Superior temporal gyrus (tissue), 1 donor: ENCODE measurements at regions not wholly inside any gene's neighbourhood (a gene's known extent, or its start where the extent isn't known, plus 50 kb on each side); places are given as distances from the start of the nearest gene placed in this dataset.

Source experiments
- DNase-seq: peaks from one replicate; pipeline ENCODE4 v3.0.0-alpha.2; 2016; ENCODE audit errors: extremely low spot score

DNA sequence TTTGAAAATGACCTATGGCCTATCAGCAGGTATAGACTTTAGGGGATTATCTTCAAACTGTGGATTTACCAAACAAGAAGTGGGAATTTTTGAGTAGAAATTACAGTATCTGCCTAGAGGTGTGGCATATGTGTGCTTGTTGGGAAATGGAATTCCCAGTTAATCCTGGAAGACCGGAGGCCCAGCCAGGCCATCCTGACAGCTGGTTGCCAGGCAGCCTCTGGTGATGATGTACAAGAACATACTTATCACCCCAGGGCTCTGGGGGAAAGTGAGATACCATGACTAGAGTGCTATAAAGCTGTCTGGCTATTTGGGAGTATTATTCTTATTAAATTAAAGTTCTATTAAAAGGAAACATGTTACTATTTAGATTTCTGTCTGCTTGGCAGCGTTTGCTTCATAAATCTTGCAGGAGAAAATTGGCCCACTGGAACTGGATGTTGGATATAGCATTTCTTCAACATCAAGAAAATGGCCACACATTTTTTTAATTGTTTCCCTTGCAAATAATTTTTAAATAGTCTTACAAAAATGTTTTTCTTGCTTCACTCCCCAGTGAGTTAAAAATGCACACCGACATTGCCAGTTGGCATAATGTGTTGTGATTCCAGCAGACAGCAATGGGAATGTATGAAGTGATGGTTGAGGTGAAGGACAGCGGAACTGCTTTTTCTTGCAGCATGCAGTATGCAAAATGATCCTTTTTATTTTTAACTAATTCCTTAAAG is 187.8 kb downstream of the MYLK4 start:
- no peak for DNase-seq

DNA sequence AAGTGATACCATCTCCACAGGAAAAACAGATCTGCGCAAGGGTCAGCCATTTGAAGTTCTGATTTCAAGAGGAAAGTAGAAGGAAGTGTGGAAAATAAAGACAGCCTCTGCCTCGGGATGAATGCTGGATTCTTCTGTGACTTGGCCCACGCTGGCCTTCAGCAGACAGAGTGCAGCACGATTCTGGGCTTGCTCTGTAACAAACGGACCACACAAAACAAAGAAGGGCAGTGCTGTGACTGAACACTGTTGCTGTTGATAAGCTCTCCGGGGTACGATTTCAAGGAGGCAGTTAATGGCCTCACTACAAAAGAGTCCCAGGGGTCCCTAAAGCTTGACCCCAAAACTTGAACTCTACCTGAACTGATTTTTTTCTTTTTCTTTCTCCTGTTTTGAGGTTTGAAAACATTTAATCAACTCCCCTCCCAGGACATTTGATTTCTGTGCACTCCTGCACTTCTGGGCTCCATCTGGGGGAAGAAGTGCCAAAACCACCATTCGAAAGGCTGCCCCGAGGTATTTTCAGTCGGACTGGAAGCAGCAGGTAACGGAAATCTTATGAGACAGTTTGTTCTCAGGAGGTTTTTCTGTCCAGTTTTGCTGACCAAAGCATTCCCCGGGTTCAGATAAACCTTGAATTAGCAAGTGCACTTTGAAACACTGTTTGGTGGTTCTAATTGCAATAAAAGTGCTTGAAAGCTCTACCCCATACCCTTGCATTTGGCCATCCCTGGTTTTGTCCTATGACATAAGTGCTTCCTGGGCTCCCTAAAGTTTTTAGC is 189.6 kb downstream of the MYLK4 start:
- no peak for DNase-seq

DNA sequence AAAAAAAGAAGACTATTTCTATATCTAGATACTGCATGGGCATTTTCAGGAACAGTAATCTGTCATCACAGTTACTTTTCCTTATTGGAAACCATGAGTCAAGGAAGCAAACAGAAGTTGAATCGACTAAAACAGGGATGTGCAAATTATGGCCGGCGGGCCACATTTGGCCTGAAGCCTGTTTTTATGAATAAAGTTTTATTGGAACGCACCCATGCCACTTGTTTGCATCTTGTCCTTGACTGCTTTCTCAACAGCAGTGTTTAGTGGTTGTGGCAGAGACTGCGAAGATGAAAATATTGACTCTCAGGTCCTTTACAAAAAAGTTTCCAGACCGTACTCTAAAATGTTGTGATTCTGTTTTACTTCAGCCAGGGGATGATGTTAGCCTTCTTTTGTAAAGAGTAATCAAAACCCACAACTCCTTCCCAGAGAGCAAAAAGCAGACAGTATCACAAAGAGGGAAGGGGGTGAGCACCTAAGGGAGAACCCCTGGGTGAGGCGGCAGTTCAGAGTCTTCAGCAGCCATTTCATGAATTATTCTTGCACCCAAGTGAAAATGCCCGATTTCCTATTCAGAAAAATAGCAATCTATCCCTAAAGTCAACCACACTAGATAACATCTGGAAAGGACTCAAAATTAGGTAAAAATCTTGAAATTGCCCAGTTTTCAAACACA is 190.4 kb downstream of the MYLK4 start:
- DNase-seq: no peak

DNA sequence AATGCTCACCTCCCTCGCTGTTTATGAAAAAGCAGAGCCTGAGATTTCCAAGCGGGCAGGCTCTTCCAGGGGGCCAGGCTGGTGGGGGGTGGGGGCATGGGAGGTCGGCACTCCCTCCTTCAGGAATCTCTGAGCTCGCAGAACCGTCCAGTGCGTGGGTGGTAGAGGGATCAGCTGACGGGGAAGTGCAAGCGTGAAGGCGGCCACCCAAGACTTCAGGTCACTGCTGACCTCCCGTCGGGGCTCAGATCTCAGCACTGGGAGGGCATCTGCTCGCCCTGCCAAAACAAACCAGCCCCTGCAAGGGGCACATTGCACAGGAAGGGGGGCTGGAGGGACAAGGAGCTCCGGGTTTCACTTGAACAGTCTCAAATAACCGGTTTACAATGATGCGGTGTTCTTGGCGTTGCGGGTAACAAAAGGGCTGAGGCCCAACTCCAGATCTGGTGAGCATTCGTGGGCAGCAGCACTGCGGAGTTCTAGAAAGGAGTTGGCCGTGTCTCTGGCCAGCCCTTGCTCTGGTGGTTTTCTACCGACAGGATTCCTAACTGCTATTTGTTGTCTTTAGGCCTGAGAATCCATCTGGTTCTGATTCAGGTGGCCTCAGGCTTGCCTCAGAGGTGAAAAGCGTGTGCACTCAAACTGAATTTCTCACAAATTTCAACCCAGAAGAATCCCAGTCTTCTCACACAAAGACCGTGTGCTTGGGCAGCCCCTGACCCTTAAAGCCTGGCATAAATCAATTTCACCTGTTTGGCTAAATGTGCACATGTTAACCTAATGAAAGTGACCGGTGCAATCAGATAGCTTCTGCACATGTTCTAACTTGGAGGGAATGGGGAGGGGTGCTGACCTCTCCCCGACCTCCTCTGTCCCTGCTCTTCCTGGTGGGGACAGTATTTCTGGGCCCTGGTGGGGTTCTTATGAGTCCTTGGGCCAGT is 191.6 kb downstream of the MYLK4 start:
- DNase-seq: no peak

DNA sequence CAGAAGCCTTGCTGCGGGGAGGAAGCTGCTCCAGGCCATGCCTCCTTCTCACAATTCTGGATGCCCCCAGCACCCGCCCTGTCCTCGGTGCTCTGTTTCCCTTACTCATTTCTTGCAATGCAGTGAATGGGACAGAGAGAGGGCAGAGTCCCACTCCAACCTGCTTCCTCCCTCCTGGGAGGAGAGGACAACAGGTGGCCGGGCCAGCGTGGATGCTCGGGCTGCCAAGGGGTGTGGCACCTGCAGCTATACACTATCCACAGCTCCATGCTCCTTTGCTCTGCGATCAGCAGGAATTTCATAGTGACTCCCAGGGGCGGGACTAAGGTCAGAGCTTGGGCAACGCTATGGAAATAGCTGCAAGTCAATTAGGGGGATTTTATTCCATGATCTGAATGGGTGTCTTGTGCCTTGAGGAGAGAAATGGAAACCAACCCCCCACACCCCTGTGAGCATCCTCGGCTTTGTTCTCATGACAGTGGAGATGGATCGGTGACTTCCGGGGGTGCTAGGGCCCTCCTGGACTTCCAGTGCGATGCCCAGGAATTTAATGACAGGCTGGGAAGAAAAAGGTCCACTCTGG is 192.5 kb downstream of the MYLK4 start:
- no peak for DNase-seq

DNA sequence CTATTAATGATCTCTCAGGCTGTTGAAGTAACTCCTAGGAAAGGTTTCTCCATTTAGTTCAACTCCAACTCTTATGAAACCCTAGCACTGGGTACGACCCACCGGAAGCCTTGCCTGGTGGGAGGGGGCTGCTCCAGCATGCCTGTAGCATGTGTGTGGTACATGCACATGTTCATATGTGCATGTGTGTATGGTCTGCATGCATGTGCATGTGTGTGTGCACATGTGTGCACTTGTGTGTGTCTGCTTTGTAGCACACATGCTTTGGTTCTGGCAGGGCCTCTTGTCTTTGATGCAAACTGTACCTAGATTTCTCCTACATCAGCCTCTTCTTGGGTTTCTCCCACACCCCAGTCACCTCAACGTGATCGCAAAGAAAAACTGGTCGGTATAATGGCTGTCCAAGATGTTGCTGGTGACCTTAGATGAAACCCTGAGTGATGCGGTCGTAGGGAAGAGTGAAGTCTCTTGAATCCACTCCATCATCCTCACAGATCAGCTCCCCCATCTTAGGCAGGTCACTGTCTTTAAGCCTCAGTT is 193.5 kb downstream of the MYLK4 start:
- no peak for DNase-seq

DNA sequence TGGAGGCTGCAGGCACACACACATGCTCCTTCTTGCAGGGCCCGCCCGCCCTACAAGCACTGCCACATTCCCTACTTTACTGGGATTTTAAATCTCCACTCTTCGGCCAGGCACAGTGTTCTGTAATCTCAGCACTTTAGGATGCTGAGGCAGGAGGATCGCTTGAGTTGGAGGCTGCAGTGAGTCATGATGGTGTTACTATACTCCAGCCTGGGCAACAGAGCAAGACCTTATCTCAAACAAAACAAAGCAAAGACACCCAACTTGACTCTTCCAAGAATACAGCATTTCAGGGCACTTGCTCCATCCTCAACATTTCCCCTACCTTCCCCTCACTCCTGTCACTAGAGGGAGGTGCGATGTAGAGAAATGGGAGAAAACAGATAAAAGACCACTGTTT is 194.0 kb downstream of the MYLK4 start:
- no peak for DNase-seq

DNA sequence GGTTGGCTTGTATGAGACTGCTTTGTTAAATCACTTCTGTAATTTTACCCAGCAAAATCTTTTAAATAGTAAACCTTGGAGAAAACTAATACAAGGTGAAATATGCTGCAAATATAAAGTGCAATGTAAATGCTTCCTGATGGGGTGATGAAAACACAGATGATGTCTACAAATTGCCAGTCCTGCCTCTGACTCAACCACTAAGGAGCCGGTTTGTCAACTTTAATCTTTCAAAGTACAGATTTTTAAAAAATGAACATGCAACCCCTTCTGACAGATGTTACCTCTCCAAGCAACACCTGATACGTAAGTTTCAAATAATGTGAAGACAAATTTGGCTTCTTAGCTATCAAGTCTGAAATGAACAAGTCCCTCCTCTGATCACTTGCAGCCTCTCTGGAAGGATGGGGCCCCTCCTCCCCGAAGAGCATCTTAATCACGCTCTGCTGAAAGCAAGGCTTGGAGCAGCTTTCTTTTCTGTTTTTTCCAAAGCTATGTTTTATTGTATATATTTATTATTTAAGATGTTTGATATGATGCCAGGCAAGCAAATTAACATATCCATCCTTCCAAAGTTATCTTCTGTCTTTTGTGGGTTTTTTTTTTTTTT is 196.0 kb downstream of the MYLK4 start:
- DNase-seq: no peak

DNA sequence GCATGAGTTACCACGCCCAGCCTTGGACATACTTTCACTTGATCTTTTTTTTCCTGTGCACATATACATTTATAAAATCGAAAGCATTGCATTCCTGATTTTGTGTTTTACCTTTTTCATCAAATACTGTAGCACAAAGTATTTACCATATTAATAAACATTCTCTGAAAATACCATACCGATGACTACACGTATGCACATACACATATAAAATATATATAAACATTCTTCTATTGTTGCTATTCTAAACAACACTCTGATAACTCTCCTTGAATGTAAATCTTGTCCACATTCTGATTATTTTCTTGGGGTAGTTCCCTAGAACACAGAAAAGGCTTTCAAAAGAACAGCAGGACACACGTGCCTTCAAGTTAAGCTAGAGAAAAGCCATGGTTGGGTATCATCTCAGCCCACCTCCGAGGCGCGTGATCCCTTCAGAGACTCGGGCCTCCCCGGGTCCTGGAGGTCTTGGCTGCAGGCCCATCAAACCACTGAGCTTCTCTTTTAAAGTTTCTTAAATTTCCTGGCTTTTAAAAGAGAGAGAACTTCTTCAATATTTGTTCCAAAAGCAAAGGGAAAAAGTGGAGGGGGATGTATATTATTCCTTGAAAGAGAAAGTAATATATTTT is 198.1 kb downstream of the MYLK4 start:
- no peak for DNase-seq

DNA sequence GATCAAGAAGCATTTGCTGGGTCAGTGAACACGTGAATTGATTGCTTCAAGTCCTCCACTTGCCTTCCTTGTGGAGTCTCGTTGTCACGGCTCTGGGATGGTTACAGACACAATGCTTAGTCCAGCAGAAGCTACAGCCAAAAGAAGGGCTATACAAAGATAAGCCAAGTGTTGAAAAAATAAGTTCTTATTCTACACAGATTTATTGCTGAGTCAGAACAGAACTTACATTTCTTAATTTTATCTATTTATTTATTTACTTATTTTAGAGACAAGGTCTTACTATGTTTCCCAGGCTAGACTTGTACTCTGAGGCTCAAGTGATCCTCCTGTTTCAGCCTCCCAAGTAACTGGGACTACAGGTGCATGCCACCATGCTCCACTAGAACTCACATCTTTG is 199.0 kb downstream of the MYLK4 start:
- DNase-seq: no peak

DNA sequence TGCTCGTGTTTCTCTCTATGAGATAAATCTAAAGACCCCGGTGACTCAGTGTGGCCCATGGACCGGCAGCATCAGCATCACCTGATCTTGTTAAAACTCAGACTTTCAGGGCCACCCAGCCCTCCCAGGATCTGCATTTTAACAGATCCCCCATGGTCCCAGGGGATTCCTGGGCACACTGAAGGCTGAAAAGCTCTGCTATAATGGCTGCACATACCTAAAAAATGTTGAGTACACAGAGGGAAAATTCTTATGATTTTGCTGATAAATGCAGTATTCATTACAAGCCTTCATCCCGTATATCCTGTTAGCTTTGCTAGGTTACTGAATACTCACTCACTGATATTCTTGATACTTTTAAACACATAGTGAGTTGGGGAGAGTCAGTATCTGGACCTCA is 200.5 kb downstream of the MYLK4 start:
- no peak for DNase-seq

DNA sequence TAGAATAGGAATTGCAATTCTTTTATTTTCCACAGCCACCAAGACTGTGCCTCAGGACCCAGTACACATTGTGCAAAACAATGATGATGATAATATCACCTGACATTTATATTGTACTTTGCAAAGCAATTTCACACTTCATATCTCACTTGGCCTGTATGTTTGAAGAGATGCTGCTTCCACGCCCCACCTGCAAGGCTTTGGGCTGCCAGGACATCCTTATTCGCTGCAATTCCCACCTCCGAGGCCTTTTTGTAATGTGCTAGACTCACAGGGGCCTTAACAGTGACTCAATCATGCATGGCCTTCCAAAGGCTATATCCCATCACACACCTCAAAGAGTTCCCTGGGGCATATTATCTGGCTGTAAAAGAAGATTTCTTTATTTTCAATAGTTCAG is 200.9 kb downstream of the MYLK4 start:
- DNase-seq: no peak

DNA sequence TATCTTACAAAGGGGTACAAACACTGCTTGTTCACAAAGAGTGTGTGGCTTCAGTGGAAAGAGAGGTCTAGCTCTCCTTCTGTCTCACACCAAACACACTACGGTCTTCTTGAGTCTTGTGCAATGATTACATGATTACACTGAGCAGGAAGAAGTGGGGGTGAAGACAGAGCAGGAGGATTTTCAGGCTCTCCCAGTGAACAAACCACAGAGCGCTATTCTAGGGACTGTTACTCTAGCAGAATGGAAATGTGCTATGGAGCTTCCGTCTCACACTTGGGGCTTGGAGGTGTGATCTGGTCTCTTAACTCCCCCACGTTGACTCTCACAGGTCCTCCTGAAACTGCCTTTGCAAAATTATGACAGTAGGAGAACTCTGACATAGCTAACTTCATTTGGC is 203.4 kb downstream of the MYLK4 start:
- no peak for DNase-seq

DNA sequence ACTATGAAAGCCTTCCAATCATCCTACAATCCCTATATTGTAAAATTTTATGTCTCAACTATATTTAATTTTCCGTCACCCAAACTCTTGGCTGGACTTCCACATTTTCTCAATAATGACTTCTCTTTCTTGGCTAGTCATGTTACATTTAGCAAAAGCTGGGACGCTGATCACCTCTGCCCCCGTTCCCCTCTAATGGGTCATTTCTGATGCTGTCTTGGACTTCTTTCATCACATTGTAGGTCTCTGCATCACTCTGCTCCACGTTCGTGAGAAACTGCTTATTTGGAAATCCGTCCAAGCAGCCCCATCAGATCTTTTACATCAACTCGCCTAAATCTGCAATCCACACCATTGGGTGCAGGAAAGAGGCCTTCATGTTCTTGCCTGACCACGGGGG is 203.8 kb downstream of the MYLK4 start:
- no peak for DNase-seq

DNA sequence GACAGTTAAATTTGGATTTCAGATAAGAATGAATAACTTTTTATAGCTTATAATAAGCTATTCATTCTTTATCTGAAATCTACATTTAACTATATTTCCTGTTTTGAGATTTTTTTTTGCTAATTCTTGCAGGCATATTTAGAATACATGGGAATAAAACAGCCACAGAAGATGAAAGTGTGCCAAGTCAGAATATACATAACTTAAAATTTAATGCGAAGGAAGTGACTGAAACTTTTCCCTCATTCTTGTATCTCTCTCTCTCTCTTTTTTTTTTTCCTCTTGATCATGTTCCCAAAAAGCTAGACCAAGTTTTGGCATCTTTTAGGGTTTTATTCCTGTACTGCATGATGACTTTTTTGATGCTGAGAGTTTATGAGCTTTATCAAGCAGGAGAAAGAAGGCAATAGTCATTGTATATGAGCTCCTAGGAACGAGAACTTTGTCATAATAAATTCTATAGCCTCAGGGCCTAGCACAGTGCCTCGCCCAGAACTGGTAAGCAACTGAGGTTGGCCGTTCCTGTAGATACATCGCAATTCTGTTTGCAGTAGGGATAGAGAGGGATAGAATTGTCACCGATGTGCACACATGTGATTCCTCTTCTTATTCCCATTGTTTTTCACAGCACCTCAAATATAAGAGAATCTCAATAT is 205.2 kb downstream of the MYLK4 start:
- no peak for DNase-seq

DNA sequence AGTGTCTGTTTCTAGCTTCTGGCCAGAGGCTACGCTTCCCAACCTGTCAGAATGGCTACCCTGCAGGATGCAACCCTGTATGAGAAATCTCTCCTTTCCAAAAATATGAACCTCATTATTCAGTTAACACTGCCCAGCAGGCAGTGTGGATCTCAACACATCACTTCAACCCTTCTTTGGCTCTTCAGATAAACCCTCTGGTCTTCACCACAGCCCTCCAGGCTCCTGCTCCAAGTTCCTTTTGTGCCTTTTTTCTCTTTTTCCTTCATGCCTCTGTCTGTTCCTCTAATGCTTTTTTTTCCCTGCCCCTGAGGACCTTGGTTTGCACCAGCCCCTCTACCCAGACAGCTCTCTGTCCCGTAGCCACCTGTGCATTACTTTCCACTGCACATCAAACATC is 207.4 kb downstream of the MYLK4 start:
- no peak for DNase-seq

DNA sequence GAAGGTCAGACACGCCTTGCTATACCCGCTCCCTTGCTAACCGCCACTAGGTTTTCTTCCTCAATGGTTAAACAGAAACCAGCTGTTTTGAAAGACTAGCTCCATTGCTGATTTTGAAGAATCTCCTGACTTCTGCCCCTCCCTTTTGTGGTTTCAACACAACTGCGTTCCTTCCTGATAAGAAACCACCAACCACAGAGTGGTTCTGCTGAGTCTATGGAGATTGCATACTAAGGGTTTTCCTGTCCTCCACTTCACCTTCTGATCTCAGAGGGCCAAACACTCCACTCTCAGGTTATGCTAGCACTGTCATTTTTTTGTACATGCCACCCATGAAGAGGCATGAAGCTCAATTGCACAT is 207.9 kb downstream of the MYLK4 start:
- no peak for DNase-seq

DNA sequence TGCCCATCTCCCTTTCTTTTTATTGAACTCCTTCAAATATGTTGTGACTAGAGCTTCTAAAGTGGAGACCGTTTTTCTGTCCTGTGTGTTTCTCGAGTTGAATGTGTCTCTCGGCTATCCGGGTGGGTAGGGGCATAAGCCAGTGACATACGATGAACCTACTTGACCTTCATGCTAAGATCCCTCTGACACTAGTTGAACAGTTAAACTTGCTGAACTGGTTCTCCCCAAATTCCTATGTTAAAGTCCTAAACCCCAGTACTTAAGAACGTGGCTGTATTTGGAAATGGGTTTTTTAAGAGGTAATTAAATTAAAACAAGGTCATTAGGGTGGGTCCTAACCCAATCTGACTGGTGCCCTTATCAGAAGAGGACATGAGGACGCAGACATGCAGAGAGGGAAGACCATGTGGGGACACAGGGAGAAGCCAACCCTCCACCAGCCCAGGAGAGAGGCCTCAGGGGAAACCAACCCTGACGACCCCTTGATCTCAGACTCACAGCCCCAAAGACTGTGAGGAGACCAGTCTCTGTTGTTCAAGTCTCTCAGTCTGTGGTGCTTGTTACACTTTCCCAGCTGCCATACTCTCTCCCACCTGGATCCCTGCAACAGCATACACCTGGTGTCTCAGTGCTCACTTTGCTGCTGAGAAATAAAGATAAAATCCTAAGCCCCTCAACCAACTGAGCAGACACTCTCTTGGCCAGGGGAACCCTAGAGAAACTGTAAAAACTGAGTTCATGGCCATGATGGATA is 208.4 kb downstream of the MYLK4 start:
- no peak for DNase-seq

DNA sequence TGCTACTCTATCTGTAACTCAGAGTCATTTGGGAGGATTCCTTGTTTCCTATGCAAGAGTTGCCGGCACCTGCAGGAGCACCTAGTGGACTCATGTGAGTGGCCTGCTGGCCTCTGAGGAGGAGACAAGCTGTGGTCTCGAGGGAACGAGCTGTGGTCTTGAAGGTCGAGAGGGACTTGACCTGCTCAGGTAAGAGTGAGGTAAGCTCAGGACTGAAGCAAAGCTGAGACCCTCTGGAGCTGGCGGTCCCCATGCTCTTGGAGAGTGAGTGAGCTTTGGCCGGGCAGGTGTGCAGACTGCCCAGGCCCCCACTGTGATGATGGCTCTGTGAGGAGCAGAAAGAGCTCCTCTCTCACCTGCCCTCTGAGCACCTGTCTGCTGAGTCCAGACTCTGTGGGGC is 214.3 kb downstream of the MYLK4 start:
- DNase-seq: no peak
